K562 (cell line): ENCODE measurements at regions not wholly inside any gene's neighbourhood (a gene's known extent, or its start where the extent isn't known, plus 50 kb on each side); places are given as distances from the start of the nearest gene placed in this dataset.

Source experiments
- ATAC-seq: fragments of 200-7000 bp; cut with Tn5 transposase; 3 replicates; pipeline ENCODE4 v1.9.1; 2020; ENCODE audit warnings: moderate library complexity
- BruUV-seq: library from RNA; stranded (reverse); fragments of 400-500 nt; replicated peaks from 2 replicates; lab custom pipeline; 2021; lab: Mats Ljungman, UMichigan
- CTCF ChIA-PET: fragments of 300-600 bp; formaldehyde crosslinking; extraction: SDS; loops from one replicate; lab custom pipeline; 2021; ENCODE audit warnings: low intra/inter-chr PET ratio; lab: Yijun Ruan, JAX
- POLR2A ChIA-PET: fragments of 300-600, 350-650 bp; sonication (Branson Sonifier 250); formaldehyde crosslinking; extraction: SDS; loops from one replicate; lab custom pipeline; 2021; ENCODE audit warnings: antibody characterized with exemption, inconsistent platforms; lab: Yijun Ruan, JAX
- DNase-seq, 4 experiments: peaks; one replicate each; pipeline versions ENCODE4 v3.0.0 to v3.0.0-alpha.2; 2011 to 2018; ENCODE audit warnings: low spot score in 3 of 4, mixed read lengths in 3 of 4; ENCODE audit errors: extremely low read depth in 1 of 4
- FAIRE-seq: peaks from 2 replicates; lab custom pipeline; 2011; peaks lifted over from hg19 to GRCh38; lab: Jason Lieb, UNC
- H2AFZ ChIP-seq: 2 replicates; pipeline ENCODE4 v1.6.0; 2011; ENCODE audit warnings: low read depth, low read length, control low read depth, inconsistent platforms
- H3K27ac ChIP-seq: fragments of 200-600 bp; 3 replicates; pipeline ENCODE4 v1.8.0; 2011; ENCODE audit warnings: low read depth, mild to moderate bottlenecking, control low read depth, inconsistent platforms, low read length, moderate library complexity, mixed read lengths; ENCODE audit errors: extremely low read depth
- H3K27me3 ChIP-seq, 2 experiments: fragments of 300-600 bp in 1 of 2; 2 replicates in 1 of 2; 3 replicates in 1 of 2; pipeline versions ENCODE4 v1.6.0 to v1.8.0; 2011; ENCODE audit warnings: inconsistent platforms in 2 of 2, low read length in 2 of 2, mild to moderate bottlenecking in 1 of 2, mixed read lengths in 1 of 2, moderate library complexity in 1 of 2; ENCODE audit not compliant: control insufficient read depth in 2 of 2, insufficient read depth in 2 of 2
- H3K36me3 ChIP-seq: fragments of 300-600 bp; 3 replicates; pipeline ENCODE4 v1.8.0; 2011; ENCODE audit warnings: mild to moderate bottlenecking, low read length, inconsistent platforms; ENCODE audit not compliant: control insufficient read depth, insufficient read depth
- H3K4me1 ChIP-seq, 2 experiments: fragments of 200-600 bp in 1 of 2; replicated peaks in 1 of 2; 2 replicates in 1 of 2; 3 replicates in 1 of 2; pipeline versions ENCODE4 v1.5.1 to v1.8.0; 2011; ENCODE audit warnings: inconsistent platforms in 2 of 2, low read length in 2 of 2, mild to moderate bottlenecking in 1 of 2, mixed read lengths in 1 of 2, moderate library complexity in 1 of 2; ENCODE audit not compliant: control insufficient read depth in 2 of 2, insufficient read depth in 2 of 2
- H3K4me2 ChIP-seq: 2 replicates; pipeline ENCODE4 v1.6.1; 2011; ENCODE audit warnings: low read length, control low read depth, inconsistent platforms, mixed read lengths; ENCODE audit not compliant: insufficient read depth
- H3K4me3 ChIP-seq: fragments of 200-600 bp; sonication (generic), shearing (Covaris generic); 2 replicates; pipeline ENCODE4 v1.5.1; 2016; ENCODE audit warnings: control low read depth, inconsistent platforms
- H3K79me2 ChIP-seq: fragments of 200-600 bp; 3 replicates; pipeline ENCODE4 v1.8.0; 2011; ENCODE audit warnings: low read length, inconsistent platforms; ENCODE audit not compliant: control insufficient read depth, insufficient read depth
- H3K9ac ChIP-seq, 2 experiments: 2 replicates each; pipeline versions ENCODE4 v1.6.0 to v1.6.1; 2011; ENCODE audit warnings: low read depth in 2 of 2, low read length in 2 of 2, control low read depth in 1 of 2, inconsistent platforms in 1 of 2, mild to moderate bottlenecking in 1 of 2, mixed read lengths in 1 of 2; ENCODE audit not compliant: insufficient read depth in 1 of 2
- H3K9me1 ChIP-seq: one replicate; pipeline ENCODE4 v1.6.0; 2011; ENCODE audit warnings: inconsistent platforms, mild to moderate bottlenecking, low read length, moderate library complexity; ENCODE audit not compliant: control insufficient read depth, insufficient read depth
- H3K9me3 ChIP-seq: replicated peaks from 2 replicates; pipeline ENCODE4 v1.5.1; 2011; ENCODE audit warnings: low read depth, low read length, inconsistent platforms; ENCODE audit not compliant: control insufficient read depth, insufficient read depth
- H4K20me1 ChIP-seq: replicated peaks from 2 replicates; pipeline ENCODE4 v1.6.1; 2011; ENCODE audit warnings: low read length, inconsistent platforms, mixed read lengths; ENCODE audit not compliant: control insufficient read depth, insufficient read depth
- CCAR2 ChIP-seq: fragments of 200-400 bp; formaldehyde crosslinking; IDR thresholded peaks from 2 replicates; pipeline ENCODE4 v1.6.1; 2017; ENCODE audit warnings: mild to moderate bottlenecking, low read depth, low read length
- CREBBP ChIP-seq: IDR thresholded peaks from one replicate; pipeline ENCODE4 v1.6.1; 2012; ENCODE audit warnings: low read depth, mild to moderate bottlenecking, control low read depth, inconsistent platforms, low read length
- KAT8 ChIP-seq: fragments of 450-650 bp; IDR thresholded peaks from 2 replicates; pipeline ENCODE4 v1.6.1; 2016; ENCODE audit warnings: low read depth, mild to moderate bottlenecking
- PCBP2 ChIP-seq: fragments of 200-400 bp; formaldehyde crosslinking; IDR thresholded peaks from 2 replicates; pipeline ENCODE4 v1.6.1; 2018; ENCODE audit warnings: low read length, low read depth, mild to moderate bottlenecking, moderate library complexity; ENCODE audit not compliant: poor library complexity, severe bottlenecking
- PML ChIP-seq: IDR thresholded peaks from 2 replicates; pipeline ENCODE4 v1.6.1; 2012; ENCODE audit warnings: low read length, inconsistent platforms
- POLR3G ChIP-seq: IDR thresholded peaks from 2 replicates; pipeline ENCODE4 v1.6.1; 2011; ENCODE audit not compliant: insufficient read length, insufficient replicate concordance; ENCODE audit errors: extremely low read depth
- PTBP1 ChIP-seq: fragments of 200-400 bp; formaldehyde crosslinking; IDR thresholded peaks from 2 replicates; pipeline ENCODE4 v1.6.1; 2017; ENCODE audit warnings: low read depth, low read length
- RAD51 ChIP-seq: fragments of 450-650 bp; IDR thresholded peaks from 2 replicates; pipeline ENCODE4 v1.7.1; 2016; ENCODE audit warnings: low read depth, mild to moderate bottlenecking, borderline replicate concordance
- SMAD2 ChIP-seq: fragments of 150-350 bp; IDR thresholded peaks from 2 replicates; pipeline ENCODE4 v1.6.1; 2014; ENCODE audit warnings: low read depth, mild to moderate bottlenecking, low read length
- SP1 ChIP-seq: sonication (generic); formaldehyde crosslinking; IDR thresholded peaks from 2 replicates; pipeline ENCODE4 v1.8.1; 2022; ENCODE audit warnings: mild to moderate bottlenecking, missing genetic modification reagents
- TEAD1 ChIP-seq, 2 experiments: fragments of 450-650 bp in 1 of 2; sonication (generic) in 1 of 2; formaldehyde crosslinking; IDR thresholded peaks; 2 replicates each; pipeline versions ENCODE4 v1.4.0 to v1.8.0; 2020 to 2022; ENCODE audit warnings: mild to moderate bottlenecking in 2 of 2, missing genetic modification reagents in 1 of 2
- ZNF75A ChIP-seq: fragments of 450-650 bp; formaldehyde crosslinking; IDR thresholded peaks from 2 replicates; pipeline ENCODE4 v1.4.0; 2020; ENCODE audit warnings: mild to moderate bottlenecking
- WGBS: fragments of 100-300 bp; shearing (Covaris generic); methylation state at CpG from one replicate; pipeline ENCODE4 v1.1.6; 2016; ENCODE audit warnings: low coverage, mixed read lengths; ENCODE audit not compliant: insufficient coverage; ENCODE audit errors: missing lambda C conversion rate; 5-methylcytosine and 5-hydroxymethylcytosine counted together
- in situ Hi-C: fragments of 300-500 bp; cut with MboI; formaldehyde crosslinking; loops from 4 replicates; pipeline ENCODE4 v1.15.0; 2018; ENCODE audit warnings: inconsistent platforms, mixed read lengths
- intact Hi-C: fragments of 100-400 bp; cut with micrococcal nuclease; formaldehyde crosslinking; loops from 2 replicates; pipeline ENCODE4 v1.14.2; 2022
- TF ChIP-seq, protein P1 (sequence below): fragments of 450-650 bp; IDR thresholded peaks from 2 replicates; pipeline ENCODE4 v1.6.1; 2016; ENCODE audit warnings: mild to moderate bottlenecking, moderate library complexity

DNA sequence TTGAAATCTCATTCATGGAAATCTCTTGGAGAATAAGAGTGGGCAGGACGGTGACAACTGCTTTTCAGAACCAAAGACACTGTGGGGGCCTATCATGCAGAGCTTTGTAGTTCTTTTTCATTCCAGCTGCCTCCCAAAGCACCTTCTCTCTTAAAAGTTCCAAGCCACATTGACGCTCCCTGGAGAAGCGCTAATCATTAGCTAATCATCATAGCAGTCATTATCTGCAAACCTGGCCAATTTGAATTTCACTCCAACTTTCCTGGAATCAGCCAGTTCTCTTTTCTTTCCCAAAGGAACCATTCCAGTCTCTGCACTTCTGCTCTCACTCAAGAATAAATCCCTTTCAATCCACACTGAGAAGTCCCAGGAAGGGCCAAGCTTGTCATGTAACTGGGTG is 1144.1 kb upstream of the IGFBP7 start:
- ChIA-PET POLR2A (interaction anchor here (1.2 kb wide), 1 partner anchor 9 kb away, joined by 4 read pairs; no protein-coding TSS in a partner anchor), CTCF (no interaction called here)
- 3% methylated on average over 3 of the region's 3 CpGs for WGBS
- TF ChIP-seq RAD51 (no peak), POLR3G (no peak), PML (no peak), TEAD1 (CRISPR knock-in tag; IDR thresholded peaks at IDR 0.05) (no peak), PCBP2 (no peak), CCAR2 (no peak), ZNF75A (no peak), PTBP1 (no peak), SP1 (no peak), CREBBP (no peak), KAT8 (no peak), SMAD2 (no peak)
- TF ChIP-seq, protein P1, sequence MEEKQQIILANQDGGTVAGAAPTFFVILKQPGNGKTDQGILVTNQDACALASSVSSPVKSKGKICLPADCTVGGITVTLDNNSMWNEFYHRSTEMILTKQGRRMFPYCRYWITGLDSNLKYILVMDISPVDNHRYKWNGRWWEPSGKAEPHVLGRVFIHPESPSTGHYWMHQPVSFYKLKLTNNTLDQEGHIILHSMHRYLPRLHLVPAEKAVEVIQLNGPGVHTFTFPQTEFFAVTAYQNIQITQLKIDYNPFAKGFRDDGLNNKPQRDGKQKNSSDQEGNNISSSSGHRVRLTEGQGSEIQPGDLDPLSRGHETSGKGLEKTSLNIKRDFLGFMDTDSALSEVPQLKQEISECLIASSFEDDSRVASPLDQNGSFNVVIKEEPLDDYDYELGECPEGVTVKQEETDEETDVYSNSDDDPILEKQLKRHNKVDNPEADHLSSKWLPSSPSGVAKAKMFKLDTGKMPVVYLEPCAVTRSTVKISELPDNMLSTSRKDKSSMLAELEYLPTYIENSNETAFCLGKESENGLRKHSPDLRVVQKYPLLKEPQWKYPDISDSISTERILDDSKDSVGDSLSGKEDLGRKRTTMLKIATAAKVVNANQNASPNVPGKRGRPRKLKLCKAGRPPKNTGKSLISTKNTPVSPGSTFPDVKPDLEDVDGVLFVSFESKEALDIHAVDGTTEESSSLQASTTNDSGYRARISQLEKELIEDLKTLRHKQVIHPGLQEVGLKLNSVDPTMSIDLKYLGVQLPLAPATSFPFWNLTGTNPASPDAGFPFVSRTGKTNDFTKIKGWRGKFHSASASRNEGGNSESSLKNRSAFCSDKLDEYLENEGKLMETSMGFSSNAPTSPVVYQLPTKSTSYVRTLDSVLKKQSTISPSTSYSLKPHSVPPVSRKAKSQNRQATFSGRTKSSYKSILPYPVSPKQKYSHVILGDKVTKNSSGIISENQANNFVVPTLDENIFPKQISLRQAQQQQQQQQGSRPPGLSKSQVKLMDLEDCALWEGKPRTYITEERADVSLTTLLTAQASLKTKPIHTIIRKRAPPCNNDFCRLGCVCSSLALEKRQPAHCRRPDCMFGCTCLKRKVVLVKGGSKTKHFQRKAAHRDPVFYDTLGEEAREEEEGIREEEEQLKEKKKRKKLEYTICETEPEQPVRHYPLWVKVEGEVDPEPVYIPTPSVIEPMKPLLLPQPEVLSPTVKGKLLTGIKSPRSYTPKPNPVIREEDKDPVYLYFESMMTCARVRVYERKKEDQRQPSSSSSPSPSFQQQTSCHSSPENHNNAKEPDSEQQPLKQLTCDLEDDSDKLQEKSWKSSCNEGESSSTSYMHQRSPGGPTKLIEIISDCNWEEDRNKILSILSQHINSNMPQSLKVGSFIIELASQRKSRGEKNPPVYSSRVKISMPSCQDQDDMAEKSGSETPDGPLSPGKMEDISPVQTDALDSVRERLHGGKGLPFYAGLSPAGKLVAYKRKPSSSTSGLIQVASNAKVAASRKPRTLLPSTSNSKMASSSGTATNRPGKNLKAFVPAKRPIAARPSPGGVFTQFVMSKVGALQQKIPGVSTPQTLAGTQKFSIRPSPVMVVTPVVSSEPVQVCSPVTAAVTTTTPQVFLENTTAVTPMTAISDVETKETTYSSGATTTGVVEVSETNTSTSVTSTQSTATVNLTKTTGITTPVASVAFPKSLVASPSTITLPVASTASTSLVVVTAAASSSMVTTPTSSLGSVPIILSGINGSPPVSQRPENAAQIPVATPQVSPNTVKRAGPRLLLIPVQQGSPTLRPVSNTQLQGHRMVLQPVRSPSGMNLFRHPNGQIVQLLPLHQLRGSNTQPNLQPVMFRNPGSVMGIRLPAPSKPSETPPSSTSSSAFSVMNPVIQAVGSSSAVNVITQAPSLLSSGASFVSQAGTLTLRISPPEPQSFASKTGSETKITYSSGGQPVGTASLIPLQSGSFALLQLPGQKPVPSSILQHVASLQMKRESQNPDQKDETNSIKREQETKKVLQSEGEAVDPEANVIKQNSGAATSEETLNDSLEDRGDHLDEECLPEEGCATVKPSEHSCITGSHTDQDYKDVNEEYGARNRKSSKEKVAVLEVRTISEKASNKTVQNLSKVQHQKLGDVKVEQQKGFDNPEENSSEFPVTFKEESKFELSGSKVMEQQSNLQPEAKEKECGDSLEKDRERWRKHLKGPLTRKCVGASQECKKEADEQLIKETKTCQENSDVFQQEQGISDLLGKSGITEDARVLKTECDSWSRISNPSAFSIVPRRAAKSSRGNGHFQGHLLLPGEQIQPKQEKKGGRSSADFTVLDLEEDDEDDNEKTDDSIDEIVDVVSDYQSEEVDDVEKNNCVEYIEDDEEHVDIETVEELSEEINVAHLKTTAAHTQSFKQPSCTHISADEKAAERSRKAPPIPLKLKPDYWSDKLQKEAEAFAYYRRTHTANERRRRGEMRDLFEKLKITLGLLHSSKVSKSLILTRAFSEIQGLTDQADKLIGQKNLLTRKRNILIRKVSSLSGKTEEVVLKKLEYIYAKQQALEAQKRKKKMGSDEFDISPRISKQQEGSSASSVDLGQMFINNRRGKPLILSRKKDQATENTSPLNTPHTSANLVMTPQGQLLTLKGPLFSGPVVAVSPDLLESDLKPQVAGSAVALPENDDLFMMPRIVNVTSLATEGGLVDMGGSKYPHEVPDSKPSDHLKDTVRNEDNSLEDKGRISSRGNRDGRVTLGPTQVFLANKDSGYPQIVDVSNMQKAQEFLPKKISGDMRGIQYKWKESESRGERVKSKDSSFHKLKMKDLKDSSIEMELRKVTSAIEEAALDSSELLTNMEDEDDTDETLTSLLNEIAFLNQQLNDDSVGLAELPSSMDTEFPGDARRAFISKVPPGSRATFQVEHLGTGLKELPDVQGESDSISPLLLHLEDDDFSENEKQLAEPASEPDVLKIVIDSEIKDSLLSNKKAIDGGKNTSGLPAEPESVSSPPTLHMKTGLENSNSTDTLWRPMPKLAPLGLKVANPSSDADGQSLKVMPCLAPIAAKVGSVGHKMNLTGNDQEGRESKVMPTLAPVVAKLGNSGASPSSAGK = no peak

More for the DNA sequence above, 1144.1 kb upstream of the IGFBP7 start:
- H2AFZ ChIP-seq = no peak overlapping the region
- no peak overlapping the region for H3K9ac ChIP-seq
- H3K79me2 ChIP-seq = no peaks in the 10 kb centered on the region
- no peak overlapping the region for H3K4me2 ChIP-seq
- H3K36me3 ChIP-seq = no peaks in the 10 kb centered on the region
- no peaks in the 10 kb centered on the region for H3K9me1 ChIP-seq
- no peak overlapping the region for H3K4me3 ChIP-seq
- no peak for FAIRE-seq
- in situ Hi-C loops = no loop called here
- no peaks in the 10 kb centered on the region for H3K27me3 ChIP-seq
- intact Hi-C loops = no loop called here
- H4K20me1 ChIP-seq = no peaks in the 10 kb centered on the region
- no peaks in the 10 kb centered on the region for H3K4me1 ChIP-seq
- H3K9me3 ChIP-seq = no peaks in the 10 kb centered on the region
- DNase-seq = no peak
- no TSS peak for BruUV-seq
- no peak for ATAC-seq
- no peak overlapping the region for H3K27ac ChIP-seq
